HG02970 (cell line): ENCODE measurements at regions not wholly inside any gene's neighbourhood (a gene's known extent, or its start where the extent isn't known, plus 50 kb on each side); places are given as distances from the start of the nearest gene placed in this dataset.

Experiments
- ATAC-seq: cut with Tn5 transposase; IDR thresholded peaks from one replicate; pipeline ENCODE4 v1.9.1; 2021; ENCODE audit warnings: mild to moderate bottlenecking, moderate library complexity, moderate number of reproducible peaks; ENCODE audit not compliant: unreplicated experiment, low FRiP score

DNA sequence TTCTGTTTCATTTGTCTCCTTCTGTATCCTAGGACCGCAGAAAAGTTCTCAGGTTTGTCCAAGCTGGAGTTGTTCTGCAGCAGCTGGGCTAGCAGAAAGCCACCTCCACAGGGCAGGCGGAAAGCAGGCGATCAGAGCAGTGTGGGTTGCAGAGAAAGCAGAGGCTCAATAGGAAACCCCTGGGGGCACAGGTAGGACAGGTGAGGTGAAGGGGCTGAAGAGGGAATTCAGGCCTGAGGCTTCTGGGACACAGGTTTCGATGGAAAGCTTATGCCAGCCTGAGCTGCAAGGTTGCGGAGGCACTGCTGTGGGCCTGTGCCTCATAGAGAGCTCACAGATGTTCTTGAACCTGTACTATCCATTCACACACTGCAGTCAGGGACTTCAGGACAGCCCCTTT lies 194.9 kb upstream of the TPK1 start:
- ATAC-seq = no peak

- no peak for ATAC-seq
Observed at GRCh38 chr7:145020454-145020853, 184.6 kb upstream of the TPK1 start.

- no peak for ATAC-seq
Observed at GRCh38 chr7:145016068-145016467, 180.2 kb upstream of the TPK1 start.

DNA sequence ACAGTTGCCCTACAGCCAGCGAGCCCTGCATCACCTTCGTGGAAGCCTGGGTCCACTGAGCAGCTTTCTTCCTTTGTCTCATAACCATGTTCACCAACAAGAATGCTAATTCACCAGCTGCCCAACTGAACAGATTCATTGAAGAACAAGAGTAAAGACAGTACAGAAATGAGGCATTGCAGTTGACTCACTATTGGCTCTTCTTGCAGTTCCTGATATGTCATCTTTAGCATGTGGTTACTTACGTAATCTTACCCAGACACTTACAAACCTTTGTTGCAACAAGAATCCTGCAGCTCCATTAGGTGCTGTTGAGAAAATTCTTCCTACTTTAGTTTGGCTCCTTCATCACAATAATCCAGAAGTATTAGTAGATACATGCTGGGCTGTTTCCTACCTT lies 174.0 kb upstream of the TPK1 start:
- no peak for ATAC-seq

- no peak for ATAC-seq
Observed at GRCh38 chr7:145005601-145006000, 169.7 kb upstream of the TPK1 start.

- no peak for ATAC-seq
Observed at GRCh38 chr7:144997512-144997911, 161.7 kb upstream of the TPK1 start.

DNA sequence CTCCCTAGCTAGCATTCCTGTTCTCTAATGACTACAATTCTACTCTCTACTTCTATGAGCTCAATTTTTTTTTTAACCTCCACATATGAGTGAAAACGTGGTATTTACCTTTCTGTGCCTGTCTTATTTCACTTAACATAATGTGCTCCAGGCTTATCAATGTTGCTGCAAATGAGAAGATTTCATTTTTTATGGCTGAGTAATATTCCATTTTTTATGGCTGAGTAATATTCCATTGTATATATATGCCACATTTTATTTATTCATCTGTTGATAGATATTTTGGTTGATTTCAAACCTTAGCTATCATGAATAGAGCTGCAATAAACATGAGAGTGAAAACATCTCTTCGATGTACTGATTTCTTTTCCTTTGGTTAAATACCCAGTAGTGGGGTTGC lies 159.6 kb upstream of the TPK1 start:
- no peak for ATAC-seq

DNA sequence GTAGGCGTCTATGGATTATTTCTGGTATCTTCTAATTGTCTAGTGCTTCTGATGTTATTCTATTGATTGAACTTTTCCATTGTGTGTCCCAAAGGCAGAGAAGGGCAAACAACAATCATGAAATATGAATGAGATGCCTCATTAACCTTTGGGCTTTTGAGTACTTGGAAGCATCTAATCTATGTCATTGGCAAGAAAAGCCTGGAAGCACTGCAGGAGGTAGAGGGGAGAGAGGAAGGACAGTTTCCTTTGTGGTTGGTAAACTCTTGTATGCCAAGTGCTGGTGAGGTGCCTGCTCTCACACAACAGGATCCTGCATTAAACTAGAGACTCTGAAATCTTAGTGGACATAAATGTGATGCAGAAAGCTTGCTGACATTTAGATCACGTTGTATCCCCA lies 155.2 kb upstream of the TPK1 start:
- ATAC-seq = no peak

DNA sequence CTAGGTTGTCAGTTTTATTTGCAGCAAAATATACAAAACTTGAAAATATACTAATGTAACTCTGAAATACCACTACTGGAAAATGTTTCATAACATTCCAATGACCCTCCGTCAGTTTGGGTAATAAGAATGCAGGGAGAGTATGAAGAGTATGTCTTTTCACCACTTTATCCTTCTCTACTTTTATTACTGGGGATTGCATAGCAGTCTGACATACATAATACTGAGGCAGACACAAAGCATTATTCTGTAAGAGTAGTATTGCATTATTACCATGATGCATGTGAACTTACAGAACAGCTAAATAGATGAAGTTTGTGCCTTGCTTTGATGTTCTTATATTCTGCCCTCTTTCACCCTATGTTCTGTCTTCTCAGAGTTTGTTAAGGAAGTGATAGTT lies 151.8 kb upstream of the TPK1 start:
- ATAC-seq = no peak

GRCh38 chr7:144982133-144982532 lies 146.3 kb upstream of the TPK1 start:
- ATAC-seq = no peak

- no peak for ATAC-seq
Observed at GRCh38 chr7:144975882-144976281, 140.0 kb upstream of the TPK1 start.

- ATAC-seq = no peak
Observed at GRCh38 chr7:144969787-144970186, 133.9 kb upstream of the TPK1 start.

DNA sequence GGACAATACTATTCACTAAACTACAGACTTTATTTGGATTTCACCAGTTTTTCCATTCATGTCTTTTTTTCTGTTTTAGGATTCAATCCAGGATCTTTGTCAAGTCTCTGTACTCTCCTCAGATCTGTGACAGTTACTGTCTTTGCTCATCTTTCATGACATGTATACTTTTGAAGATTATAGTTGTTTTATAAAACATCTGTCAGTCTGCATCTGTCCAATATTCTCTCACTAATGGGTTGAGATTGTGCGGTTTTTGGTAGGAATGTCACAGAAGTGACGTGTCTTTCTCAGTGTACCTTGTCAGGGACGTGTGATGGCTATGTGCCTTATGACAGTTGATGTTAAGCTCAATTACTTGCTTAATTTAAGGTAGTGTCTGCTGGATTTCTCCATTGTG lies 124.9 kb upstream of the TPK1 start:
- no peak for ATAC-seq

GRCh38 chr7:144957998-144958397 lies 122.1 kb upstream of the TPK1 start:
- no peak for ATAC-seq

GRCh38 chr7:144955422-144955821 lies 119.6 kb upstream of the TPK1 start:
- ATAC-seq = no peak

- no peak for ATAC-seq
Observed at GRCh38 chr7:144941127-144941526, 105.3 kb upstream of the TPK1 start.

- ATAC-seq = no peak
Observed at GRCh38 chr7:144937199-144937598, 101.3 kb upstream of the TPK1 start.

DNA sequence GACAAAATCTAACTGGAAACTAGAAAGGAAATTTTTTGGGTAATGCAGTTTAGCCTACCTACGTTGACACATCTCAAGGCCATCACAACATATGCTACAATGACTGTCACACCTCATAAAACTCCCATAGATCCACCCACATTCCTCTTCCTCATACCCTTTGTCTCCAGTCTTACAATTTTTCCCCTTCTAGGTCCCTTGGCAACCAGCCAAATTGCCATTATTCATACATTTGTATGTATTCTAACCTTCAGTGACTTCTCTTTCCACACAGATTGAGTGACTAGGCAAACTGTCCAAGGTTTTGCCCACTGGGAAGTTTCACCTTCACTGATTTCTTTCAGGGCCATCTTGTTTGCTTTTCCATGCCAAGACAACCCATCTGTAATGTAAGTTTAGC lies 100.5 kb upstream of the TPK1 start:
- ATAC-seq = no peak

GRCh38 chr7:144910411-144910810 lies 74.6 kb upstream of the TPK1 start:
- no peak for ATAC-seq

GRCh38 chr7:144908943-144909556 lies 73.2 kb upstream of the TPK1 start:
- ATAC-seq = no peak

DNA sequence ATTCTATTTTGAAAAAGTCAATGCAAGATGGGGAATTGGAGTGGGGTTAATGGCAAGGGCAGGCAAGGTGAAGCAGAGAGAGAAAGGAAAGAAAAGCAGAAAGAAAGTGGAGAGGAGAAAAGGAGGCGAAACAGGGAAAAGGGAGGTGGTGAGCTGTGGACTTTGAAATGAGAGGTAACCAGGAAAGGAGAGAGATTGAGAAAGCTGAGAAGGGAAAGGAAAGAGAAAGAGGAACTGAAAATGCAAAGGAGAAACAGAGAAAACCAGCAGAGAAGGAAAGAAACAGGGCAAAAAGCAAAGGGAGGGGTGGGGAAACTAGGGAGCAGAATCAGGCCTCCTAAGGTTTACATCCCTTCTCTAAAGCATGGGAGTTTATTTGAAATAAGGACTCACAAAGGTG lies 72.5 kb upstream of the TPK1 start:
- ATAC-seq = no peak

GRCh38 chr7:144907577-144907976 lies 71.7 kb upstream of the TPK1 start:
- no peak for ATAC-seq

DNA sequence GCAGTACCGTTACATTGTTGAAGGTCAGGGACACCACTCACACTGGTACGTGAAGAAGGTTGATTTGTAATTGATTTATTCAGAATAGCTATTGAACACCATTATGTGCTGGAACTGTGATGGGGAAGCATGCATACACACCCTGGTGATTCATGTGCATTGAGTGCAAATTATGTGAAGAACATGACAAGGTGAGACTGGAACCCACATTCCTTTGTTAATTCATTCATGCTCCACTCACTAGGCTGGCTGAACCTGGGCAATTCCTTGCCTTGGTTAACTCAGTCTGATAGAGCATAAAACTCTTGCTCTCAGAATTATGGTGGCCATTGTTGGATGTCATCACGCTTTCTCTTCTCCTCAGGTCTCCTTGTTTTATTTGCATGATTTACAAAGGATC lies 67.3 kb upstream of the TPK1 start:
- ATAC-seq = no peak
